HEK293T (cell line): ENCODE measurements at regions not wholly inside any gene's neighbourhood (a gene's known extent, or its start where the extent isn't known, plus 50 kb on each side); places are given as distances from the start of the nearest gene placed in this dataset.

ENCODE experiments used
- CTCF ChIA-PET: fragments of 350-600 bp; formaldehyde crosslinking; extraction: SDS; loops from one replicate; lab custom pipeline; 2021; ENCODE audit warnings: antibody characterized with exemption, inconsistent platforms; lab: Yijun Ruan, JAX
- POLR2A ChIA-PET: fragments of 350-600 bp; formaldehyde crosslinking; extraction: SDS; loops from one replicate; lab custom pipeline; 2020; ENCODE audit warnings: antibody characterized with exemption, inconsistent platforms; lab: Yijun Ruan, JAX
- DNase-seq: peaks from one replicate; pipeline ENCODE4 v3.0.0; 2012; ENCODE audit warnings: mixed read lengths; ENCODE audit errors: extremely low spot score
- ARNT ChIP-seq: fragments of 450-650 bp; IDR thresholded peaks from 2 replicates; pipeline ENCODE4 v1.6.1; 2017; ENCODE audit warnings: mild to moderate bottlenecking
- BHLHE40 ChIP-seq: fragments of 450-650 bp; IDR thresholded peaks from 2 replicates; pipeline ENCODE4 v1.6.1; 2016; ENCODE audit warnings: mild to moderate bottlenecking, moderate library complexity, borderline replicate concordance
- CTBP1 ChIP-seq: fragments of 450-650 bp; IDR thresholded peaks from 2 replicates; pipeline ENCODE4 v1.6.1; 2016; ENCODE audit warnings: borderline replicate concordance
- ELF4 ChIP-seq: fragments of 450-650 bp; IDR thresholded peaks from 2 replicates; pipeline ENCODE4 v1.6.1; 2017; ENCODE audit warnings: antibody characterized with exemption
- FOXA1 ChIP-seq: fragments of 450-650 bp; IDR thresholded peaks from 2 replicates; pipeline ENCODE4 v1.6.1; 2016; ENCODE audit warnings: mild to moderate bottlenecking
- FOXK2 ChIP-seq: fragments of 450-650 bp; IDR thresholded peaks from 2 replicates; pipeline ENCODE4 v1.6.1; 2016; ENCODE audit warnings: mild to moderate bottlenecking
- FOXM1 ChIP-seq: fragments of 450-650 bp; IDR thresholded peaks from 2 replicates; pipeline ENCODE4 v1.6.1; 2017; ENCODE audit warnings: mild to moderate bottlenecking, borderline replicate concordance
- HDGF ChIP-seq: fragments of 450-650 bp; IDR thresholded peaks from 2 replicates; pipeline ENCODE4 v1.6.1; 2017; ENCODE audit warnings: antibody characterized with exemption, borderline replicate concordance
- L3MBTL2 ChIP-seq: fragments of 450-650 bp; conservative IDR thresholded peaks from 2 replicates; pipeline ENCODE4 v1.6.1; 2016; ENCODE audit warnings: mild to moderate bottlenecking
- LEF1 ChIP-seq: fragments of 450-650 bp; IDR thresholded peaks from 2 replicates; pipeline ENCODE4 v1.6.1; 2017; ENCODE audit warnings: mild to moderate bottlenecking, borderline replicate concordance
- NFRKB ChIP-seq: fragments of 450-650 bp; IDR thresholded peaks from 2 replicates; pipeline ENCODE4 v1.6.1; 2016; ENCODE audit warnings: mild to moderate bottlenecking, moderate library complexity
- PKNOX1 ChIP-seq: fragments of 450-650 bp; IDR thresholded peaks from 2 replicates; pipeline ENCODE4 v1.6.1; 2016
- SP1 ChIP-seq: fragments of 450-650 bp; IDR thresholded peaks from 2 replicates; pipeline ENCODE4 v1.6.1; 2017
- SUZ12 ChIP-seq: fragments of 450-650 bp; IDR thresholded peaks from 2 replicates; pipeline ENCODE4 v1.6.1; 2016; ENCODE audit warnings: mild to moderate bottlenecking
- TARDBP ChIP-seq: fragments of 450-650 bp; IDR thresholded peaks from 2 replicates; pipeline ENCODE4 v1.6.1; 2016
- ZNF384 ChIP-seq: fragments of 450-650 bp; IDR thresholded peaks from 2 replicates; pipeline ENCODE4 v1.6.1; 2016

DNA sequence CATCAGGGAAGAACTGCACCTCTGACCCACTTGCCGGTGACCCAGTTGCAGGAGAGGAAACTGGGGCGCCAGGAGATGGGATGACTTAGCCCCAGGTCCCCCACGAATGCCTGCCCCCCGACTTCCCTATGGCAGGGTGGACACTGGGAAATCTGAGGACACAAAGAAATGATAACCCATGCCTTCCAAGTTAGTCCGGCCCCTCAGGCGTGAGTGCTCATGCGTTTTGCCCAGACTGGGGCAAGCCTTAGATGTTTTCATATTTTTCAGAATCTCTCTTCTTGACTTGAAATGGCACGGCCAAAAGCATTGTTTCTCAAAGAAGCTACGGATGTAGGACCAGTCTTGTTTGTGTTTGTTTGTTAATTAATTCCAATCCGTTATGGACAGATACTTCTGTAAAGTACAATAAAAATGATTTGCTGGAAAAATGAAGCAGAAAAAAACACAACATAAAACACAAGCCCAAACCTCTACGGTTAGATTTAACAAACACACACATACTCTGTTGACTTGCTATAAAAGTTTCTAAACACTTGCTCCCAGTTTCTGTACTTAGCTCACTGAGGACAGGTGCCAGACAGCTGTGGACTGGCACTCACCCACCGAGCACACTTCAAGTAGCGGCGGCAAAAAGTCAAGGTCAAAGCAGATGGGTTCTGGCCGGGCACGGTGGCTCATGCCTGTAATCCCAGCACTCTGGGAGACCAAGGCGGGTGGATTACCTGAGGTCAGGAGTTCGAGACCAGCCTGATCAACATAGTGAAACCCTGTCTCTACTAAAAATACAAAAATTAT, 341.5 kb downstream of the BCOR start:
- DNase-seq = no peak
- POLR2A ChIA-PET = interaction anchor here (0.8 to 1.6 kb wide), 4 partner anchors 11 to 113 kb away, joined by 3 to 4 read pairs (median 4); no protein-coding TSS in a partner anchor
- CTCF ChIA-PET = no interaction called here
- TF ChIP-seq FOXA1 (no peak), TARDBP (no peak), SP1 (no peak), FOXM1 (no peak), LEF1 (no peak), ZNF384 (no peak), ELF4 (no peak), HDGF (no peak), FOXK2 (no peak), PKNOX1 (no peak), BHLHE40 (no peak), ARNT (no peak), CTBP1 (no peak), L3MBTL2 (no peak), NFRKB (no peak), SUZ12 (no peak)

DNA sequence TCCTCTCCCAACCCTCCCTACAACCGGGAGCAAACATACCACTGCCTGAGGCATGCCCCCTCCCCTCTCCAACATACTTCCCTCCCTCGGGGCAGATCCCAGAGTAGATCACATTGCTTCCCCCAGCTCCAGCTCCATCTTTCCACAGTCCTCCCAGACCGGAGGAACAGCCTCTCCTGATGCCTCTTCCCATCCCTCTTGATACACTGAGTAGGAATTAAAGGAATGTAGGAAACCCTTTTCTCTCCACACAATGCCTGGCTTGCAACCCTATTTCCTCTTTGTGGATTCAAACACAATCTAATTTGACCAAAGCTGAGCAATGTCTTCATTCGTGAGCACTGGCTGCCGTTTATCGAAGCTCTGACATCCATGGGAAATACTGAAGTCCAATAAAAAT, 339.8 kb downstream of the BCOR start:
- no peak for DNase-seq
- TF ChIP-seq SUZ12 (no peak), TARDBP (no peak), L3MBTL2 (no peak), SP1 (no peak), ELF4 (no peak), HDGF (no peak), LEF1 (no peak), ARNT (no peak), ZNF384 (no peak)
- ChIA-PET POLR2A (no interaction called here), CTCF (no interaction called here)

GRCh38 chrX:39758791-39759525, 338.8 kb downstream of the BCOR start:
- no peak for DNase-seq
- TF ChIP-seq FOXM1 = no peak
- no peak for TF ChIP-seq SP1
- no peak for TF ChIP-seq CTBP1
- no peak for TF ChIP-seq HDGF
- TF ChIP-seq NFRKB = no peak
- TF ChIP-seq ELF4 = no peak
- no peak for TF ChIP-seq ARNT
- TF ChIP-seq ZNF384 = no peak
- no peak for TF ChIP-seq SUZ12
- TF ChIP-seq LEF1 = no peak
- TF ChIP-seq FOXA1 = no peak
- ChIA-PET CTCF (interaction anchor here (0.8 kb wide), 1 partner anchor 28 kb away, joined by 3 read pairs; no protein-coding TSS in a partner anchor), POLR2A (no interaction called here)

GRCh38 chrX:39759526-39760224, 338.1 kb downstream of the BCOR start:
- POLR2A ChIA-PET = no interaction called here
- DNase-seq = no peak

GRCh38 chrX:39760930-39761329, 336.8 kb downstream of the BCOR start:
- CTCF ChIA-PET = no interaction called here
- POLR2A ChIA-PET = no interaction called here
- DNase-seq = no peak
- TF ChIP-seq SP1 (no peak), SUZ12 (no peak), L3MBTL2 (no peak)

More at GRCh38 chrX:39759526-39760224, 338.1 kb downstream of the BCOR start:
- CTCF ChIA-PET = interaction anchor here (0.5 to 0.6 kb wide), 2 partner anchors 27 to 379 kb away, joined by 4 to 7 read pairs; no protein-coding TSS in a partner anchor
- TF ChIP-seq FOXM1 = no peak
- no peak for TF ChIP-seq FOXK2
- no peak for TF ChIP-seq NFRKB
- TF ChIP-seq SUZ12 = no peak
- TF ChIP-seq HDGF = no peak
- no peak for TF ChIP-seq CTBP1
- no peak for TF ChIP-seq BHLHE40

- TF ChIP-seq PKNOX1 = peak; percentile 9; the same call in 1 of the 2 replicates
- TF ChIP-seq HDGF = no peak
- no peak for TF ChIP-seq ARNT
- no peak for TF ChIP-seq NFRKB
- ChIA-PET CTCF (no interaction called here), POLR2A (no interaction called here)
- DNase-seq = no peak
Measured at GRCh38 chrX:39762266-39762841, 335.4 kb downstream of the BCOR start.
